ENCODE measurements at regions not wholly inside any gene's neighbourhood (a gene's known extent, or its start where the extent isn't known, plus 50 kb on each side); places are given as distances from the start of the nearest gene placed in this dataset.

DNA sequence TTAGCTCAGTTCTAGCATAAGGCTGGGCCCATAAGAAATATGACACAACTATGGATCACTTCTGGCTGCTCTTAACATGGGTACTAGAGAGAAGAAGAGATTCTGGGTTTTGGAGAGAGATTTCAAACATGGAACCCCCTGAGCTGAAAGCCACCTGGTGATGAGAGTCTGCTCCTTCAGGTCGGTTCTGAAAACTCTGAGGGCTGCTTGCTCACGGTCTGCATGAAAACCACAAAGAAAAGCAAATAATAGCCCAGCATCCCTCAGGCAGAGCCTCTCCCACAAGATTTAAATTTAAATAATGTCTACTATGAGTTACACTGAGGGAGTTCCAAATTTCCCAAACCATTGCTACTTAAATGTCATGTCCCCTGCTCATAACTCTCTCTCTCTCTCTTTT is 301.5 kb downstream of the BMP7 start:
- Histone ChIP-seq H3K27me3 (peaks cover 7% of the 10 kb centered on the region), H3K36me3 (no peaks in the 10 kb centered on the region), H3K4me3 (no peak overlapping the region), H3K27ac (no peak overlapping the region), H3K4me1 (no peaks in the 10 kb centered on the region), H3K9me3 (no peaks in the 10 kb centered on the region)
- ATAC-seq (no peak), DNase-seq (no peak)
- intact Hi-C loops (cut with DNase I), result no loop called here
- TF ChIP-seq, protein P1, sequence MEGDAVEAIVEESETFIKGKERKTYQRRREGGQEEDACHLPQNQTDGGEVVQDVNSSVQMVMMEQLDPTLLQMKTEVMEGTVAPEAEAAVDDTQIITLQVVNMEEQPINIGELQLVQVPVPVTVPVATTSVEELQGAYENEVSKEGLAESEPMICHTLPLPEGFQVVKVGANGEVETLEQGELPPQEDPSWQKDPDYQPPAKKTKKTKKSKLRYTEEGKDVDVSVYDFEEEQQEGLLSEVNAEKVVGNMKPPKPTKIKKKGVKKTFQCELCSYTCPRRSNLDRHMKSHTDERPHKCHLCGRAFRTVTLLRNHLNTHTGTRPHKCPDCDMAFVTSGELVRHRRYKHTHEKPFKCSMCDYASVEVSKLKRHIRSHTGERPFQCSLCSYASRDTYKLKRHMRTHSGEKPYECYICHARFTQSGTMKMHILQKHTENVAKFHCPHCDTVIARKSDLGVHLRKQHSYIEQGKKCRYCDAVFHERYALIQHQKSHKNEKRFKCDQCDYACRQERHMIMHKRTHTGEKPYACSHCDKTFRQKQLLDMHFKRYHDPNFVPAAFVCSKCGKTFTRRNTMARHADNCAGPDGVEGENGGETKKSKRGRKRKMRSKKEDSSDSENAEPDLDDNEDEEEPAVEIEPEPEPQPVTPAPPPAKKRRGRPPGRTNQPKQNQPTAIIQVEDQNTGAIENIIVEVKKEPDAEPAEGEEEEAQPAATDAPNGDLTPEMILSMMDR (IDR thresholded peaks at IDR 0.05), result no peak

DNA sequence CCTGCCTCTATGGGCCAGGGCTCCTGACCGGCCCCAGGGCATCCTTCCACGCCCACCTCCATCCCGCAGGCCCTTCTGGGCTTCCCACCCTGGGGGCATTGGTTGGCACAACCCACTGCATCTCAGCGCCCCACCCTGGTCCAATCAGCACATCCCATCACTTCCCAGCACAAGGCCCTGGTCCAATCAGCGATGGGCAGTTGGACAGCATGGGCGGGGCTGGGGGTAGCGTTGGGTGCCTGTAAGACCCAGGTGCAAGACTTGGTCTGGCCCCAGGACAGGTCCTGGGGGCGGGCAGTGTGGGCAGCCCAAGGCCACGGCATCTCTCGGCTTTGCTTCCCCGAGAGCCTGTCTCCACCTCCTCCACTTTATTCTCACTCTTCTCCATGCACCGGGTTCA is 298.5 kb downstream of the BMP7 start:
- no peak for ATAC-seq
- peaks cover 20% of the 10 kb centered on the region for H3K27me3 ChIP-seq
- no peaks in the 10 kb centered on the region for H3K9me3 ChIP-seq
- no peaks in the 10 kb centered on the region for H3K4me1 ChIP-seq
- TF ChIP-seq, protein P1 (IDR thresholded peaks at IDR 0.05), result no peak
- intact Hi-C loops (cut with DNase I), result no loop called here
- no peak overlapping the region for H3K27ac ChIP-seq
- H3K4me3 ChIP-seq, result no peak overlapping the region
- no peaks in the 10 kb centered on the region for H3K36me3 ChIP-seq
- DNase-seq, result no peak

DNA sequence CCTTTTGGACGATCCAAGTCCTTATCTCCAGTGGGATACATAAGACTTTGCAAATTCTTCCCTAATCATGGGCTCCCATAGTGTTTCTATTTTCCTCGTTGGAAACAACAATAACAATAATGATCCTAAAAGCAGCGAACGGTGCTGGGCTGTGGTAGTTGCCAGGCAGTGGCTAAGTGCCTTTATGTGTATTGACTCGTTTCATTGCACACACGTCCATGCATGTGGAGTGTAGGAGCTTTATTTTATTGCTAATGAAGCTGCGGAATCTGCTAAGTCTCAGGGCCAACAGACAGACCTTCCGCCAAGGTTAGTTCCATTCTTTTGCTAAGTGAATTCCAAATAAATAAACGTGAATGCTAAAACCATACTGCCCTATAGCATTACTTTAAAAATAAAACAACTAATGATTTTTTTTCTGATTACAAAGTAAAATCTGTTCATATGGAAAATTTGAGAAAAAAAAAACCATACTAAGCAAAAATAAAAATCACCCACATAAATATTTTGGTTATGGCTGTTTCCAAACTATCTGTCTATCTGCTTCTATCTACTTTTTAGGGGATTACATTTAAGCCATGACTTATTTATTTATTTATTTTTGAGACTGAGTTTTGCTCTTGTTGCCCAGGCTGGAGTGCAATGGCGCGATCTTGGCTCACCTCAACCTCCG is 297.9 kb downstream of the BMP7 start:
- H3K27ac ChIP-seq, result no peak overlapping the region
- no peaks in the 10 kb centered on the region for H3K4me1 ChIP-seq
- DNase-seq (no peak), ATAC-seq (no peak)
- no peaks in the 10 kb centered on the region for H3K9me3 ChIP-seq
- intact Hi-C loops (cut with DNase I), result no loop called here
- H3K36me3 ChIP-seq, result no peaks in the 10 kb centered on the region
- TF ChIP-seq, protein P1 (IDR thresholded peaks at IDR 0.05), result no peak
- H3K27me3 ChIP-seq, result peaks cover 26% of the 10 kb centered on the region
- no peak overlapping the region for H3K4me3 ChIP-seq

DNA sequence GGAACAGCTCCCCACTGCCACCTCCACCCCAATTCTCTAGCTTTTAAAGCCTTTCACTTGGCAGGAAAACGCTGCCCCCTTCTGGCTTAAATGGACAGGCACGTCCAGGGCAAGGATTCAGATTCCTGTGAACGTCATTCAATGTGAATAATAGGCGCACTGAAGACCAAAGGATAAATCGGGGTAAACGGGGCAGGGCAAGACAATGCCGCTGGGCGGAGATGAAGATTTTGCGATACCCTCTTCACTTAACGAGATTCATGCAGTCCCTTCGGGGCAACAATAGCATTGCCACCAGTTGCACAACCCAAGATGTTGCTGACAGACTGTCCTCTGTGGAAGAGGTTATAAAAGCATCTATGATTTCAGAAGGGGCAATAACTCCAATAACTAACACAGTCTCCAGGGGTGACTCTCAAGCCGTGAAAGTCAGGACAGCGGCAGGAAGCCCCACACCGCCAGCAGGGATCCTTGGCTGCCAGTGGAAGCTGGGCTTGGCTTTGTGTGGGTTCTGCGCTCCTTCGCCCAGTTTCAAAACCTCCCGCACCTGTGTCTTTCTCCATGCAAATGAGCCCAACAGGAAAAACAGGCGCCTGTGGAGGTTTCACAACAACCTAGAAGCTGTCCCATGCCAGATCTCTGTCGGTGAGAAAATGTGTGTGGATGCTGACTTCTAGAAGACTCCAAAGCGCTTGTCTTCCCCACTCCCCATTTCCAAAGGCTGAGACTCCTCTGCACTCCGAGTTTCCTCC is 291.8 kb downstream of the BMP7 start:
- H3K4me3 ChIP-seq, result no peak overlapping the region
- H3K36me3 ChIP-seq, result no peaks in the 10 kb centered on the region
- H3K9me3 ChIP-seq, result no peaks in the 10 kb centered on the region
- DNase-seq (no peak), ATAC-seq (peak; percentile 38)
- TF ChIP-seq, protein P1 (IDR thresholded peaks at IDR 0.05), result peak; percentile 37
- intact Hi-C loops (cut with DNase I), result no loop called here
- H3K4me1 ChIP-seq, result no peaks in the 10 kb centered on the region
- H3K27me3 ChIP-seq, result peaks cover 65% of the 10 kb centered on the region
- no peak overlapping the region for H3K27ac ChIP-seq

DNA sequence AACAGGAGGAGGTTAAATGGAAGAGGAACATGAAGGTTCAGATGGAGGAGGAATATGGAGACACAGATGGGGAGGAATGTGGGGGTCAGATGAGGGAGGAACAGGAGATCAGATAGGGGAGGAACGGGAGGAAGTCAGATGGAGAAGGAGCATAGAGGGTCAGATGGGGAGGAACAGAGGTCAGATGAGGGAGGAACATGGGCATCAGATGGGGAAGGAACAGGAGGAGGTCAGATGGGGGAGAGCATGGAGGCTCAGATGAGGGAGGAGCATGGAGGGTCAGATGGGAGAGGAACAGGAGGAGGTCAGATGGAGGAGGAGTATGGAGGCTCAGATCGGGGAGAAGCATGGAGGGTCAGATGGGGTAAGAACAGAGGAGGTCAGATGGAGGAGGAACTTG is 290.6 kb downstream of the BMP7 start:
- Histone ChIP-seq H3K4me3 (no peak overlapping the region), H3K9me3 (no peaks in the 10 kb centered on the region), H3K27ac (no peak overlapping the region), H3K4me1 (no peaks in the 10 kb centered on the region), H3K36me3 (no peaks in the 10 kb centered on the region), H3K27me3 (peaks cover 58% of the 10 kb centered on the region)
- no peak for ATAC-seq
- no peak for DNase-seq
- intact Hi-C loops (cut with DNase I), result no loop called here
- TF ChIP-seq, protein P1 (IDR thresholded peaks at IDR 0.05), result no peak

All from upper lobe of right lung (tissue), 1 donor.